Stimulated activated CD4-positive, alpha-beta T cell treated with anti-CD3 and anti-CD28 coated beads, Interleukin-4, amount 100 ng/mL, for 48 hours (primary cell): ENCODE measurements at regions not wholly inside any gene's neighbourhood (a gene's known extent, or its start where the extent isn't known, plus 50 kb on each side); places are given as distances from the start of the nearest gene placed in this dataset.

Experiments used
- DNase-seq, 2 donors: peaks; one replicate each; pipeline ENCODE4 v3.0.0-alpha.2; 2020; ENCODE audit warnings: low read depth in 2 of 2

- no peak for DNase-seq
Measured at GRCh38 chrY:8673896-8674295, 663.4 kb upstream of the TSPY4 start.

GRCh38 chrY:8677336-8677935 is 659.8 kb upstream of the TSPY4 start:
- DNase-seq = no peak

DNA sequence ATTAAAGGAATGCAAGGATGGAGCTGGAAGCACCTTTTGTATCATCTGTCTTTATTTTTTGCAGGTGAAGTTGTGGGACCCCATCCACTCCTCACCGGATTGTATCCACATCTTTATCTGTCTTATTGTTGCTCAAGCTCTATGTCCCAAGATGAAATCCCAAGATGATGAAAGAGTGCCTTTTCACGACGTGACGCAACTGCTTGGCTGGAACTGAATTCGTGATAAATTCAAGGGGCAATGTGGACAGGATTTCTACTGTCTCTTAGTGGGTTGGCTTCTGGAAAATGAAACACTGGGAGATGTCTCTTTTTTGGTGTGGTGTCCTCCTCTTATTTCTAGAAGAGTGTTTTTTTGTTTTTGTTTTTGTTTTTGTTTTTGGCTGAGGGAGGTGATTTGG is 650.1 kb upstream of the TSPY4 start:
- DNase-seq = no peak

GRCh38 chrY:8690901-8691685 is 646.2 kb upstream of the TSPY4 start:
- DNase-seq = no peak

DNA sequence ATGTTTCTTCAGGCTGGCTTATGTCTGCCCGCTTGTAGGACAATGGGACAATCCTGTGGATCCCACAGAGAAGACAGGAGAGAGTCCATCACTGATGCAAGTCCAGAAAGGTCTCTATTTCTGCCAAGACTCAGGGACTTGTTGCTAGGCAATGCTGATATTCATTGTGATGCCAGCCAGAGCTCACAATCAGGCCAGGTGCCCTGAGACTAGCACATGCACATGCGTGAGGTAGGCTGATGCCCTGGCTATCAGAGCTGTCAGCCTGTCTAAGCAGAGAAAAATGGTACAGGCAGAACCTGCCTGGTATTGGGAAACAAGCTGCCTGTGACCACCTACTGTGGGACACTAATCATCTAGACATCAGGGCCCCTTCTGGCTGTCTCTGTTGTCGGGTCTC is 638.7 kb upstream of the TSPY4 start:
- no peak for DNase-seq

GRCh38 chrY:8705636-8706300 is 631.5 kb upstream of the TSPY4 start:
- DNase-seq = no peak

DNA sequence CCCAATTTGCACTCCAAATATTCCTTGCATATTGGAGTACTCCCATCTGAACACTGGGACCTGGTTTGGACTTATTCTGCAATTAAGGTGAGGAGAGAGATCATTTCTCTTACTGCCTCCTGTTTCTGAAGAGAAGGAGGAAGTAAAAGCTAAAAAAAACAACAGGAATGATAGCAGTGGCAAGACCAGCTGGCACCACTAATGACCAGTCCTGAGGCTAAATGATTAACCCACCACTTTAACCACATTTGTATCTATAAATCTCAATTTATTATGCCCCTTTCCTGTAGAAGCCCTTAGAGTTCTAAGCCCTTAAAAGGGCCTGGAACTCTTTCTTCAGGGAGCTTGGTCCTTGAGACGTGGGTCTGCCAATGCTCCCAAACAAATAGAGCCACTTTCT is 625.0 kb upstream of the TSPY4 start:
- no peak for DNase-seq

DNA sequence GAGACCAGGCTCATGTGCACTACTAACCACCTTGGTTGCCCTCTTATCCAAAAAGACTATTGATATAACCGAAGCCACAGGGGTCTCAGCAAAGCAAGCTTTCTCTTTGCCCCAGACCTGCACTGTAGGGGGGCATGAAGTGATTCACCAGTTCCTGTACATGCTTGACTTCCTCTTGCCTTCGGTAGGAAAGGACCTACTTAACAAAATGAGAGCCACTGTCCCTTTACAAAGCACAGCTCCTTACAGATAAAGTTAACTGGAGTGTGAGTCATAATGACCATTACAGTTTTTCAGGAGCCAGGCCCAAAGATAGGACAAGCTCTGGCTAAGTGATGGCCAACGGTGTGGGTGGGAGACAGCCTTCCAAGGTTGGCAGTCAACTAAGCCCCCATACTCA is 622.0 kb upstream of the TSPY4 start:
- no peak for DNase-seq

DNA sequence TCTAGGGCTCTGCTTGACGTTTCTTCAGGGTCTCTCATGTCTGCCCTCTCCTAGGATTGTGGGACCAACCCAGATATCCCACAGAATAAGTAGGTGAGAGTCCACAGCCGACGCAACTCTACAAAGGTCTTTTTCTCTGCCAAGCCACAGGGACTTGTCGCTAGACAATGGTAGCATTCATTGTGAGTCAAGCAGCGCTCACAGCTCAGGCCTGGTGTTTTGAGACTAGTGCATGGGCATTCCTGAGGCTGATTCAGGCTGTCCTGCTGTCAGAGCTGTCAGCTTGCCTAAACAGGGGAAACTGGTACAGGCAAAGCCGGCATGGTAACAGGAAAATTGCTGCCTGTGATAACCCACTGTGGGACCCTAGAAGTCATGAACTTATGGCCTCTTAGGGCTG is 610.6 kb upstream of the TSPY4 start:
- no peak for DNase-seq

- no peak for DNase-seq
Measured at GRCh38 chrY:8729971-8730370, 607.3 kb upstream of the TSPY4 start.

DNA sequence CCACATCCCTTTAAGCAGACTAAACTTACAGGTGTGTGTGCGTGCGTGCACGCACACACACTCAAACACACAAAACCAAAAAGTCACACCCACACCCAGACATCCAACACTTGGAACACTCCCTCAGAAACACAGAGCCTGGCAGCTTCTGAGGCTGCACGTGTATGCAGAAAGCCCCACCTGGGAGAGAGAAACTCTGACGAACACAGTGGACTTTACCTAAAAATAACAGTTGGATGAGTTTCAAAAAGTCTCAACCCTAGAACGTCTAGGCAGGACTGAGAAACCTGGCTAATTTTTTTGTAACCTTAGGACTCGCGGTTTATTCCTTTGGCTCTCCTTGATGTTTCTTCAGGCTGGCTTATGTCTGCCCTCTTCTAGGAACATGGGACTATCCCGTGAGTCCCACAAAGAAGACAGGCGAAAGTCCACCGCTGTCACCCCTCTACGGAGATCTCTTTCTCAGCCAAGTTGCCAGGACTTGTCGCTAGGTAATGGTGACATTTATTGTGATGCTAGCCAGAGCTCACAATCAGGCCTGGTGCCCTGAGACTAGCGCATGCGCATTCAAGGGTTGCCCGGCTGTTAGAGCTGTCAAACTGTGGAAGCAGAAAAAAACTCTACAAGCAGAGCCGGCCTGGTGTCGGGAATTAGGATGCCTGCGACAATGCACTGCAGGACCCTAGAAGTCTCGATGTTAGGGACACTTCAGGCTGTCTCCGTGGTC is 595.8 kb upstream of the TSPY4 start:
- DNase-seq = no peak

DNA sequence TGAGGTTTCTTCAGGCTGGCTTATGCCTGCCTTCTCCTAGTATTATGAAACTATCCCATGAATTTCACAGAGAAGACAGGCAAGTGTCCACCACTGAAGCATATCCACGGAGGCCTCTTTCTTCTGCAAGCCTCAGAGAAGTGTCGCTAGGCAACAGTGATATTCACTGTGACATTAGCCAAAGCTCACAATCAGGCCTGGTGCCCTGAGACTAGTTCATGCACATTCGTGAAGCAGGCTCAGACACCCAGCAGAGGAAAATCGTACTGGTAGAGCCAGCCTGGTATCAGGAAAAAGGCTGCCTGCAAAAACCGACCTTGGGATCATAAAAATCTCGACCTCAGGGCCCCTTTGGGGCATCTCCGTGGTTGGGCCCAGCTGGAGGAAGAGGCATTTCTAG is 573.1 kb upstream of the TSPY4 start:
- no peak for DNase-seq

GRCh38 chrY:8781184-8781890 is 555.9 kb upstream of the TSPY4 start:
- DNase-seq = no peak

- DNase-seq = no peak
Measured at GRCh38 chrY:8794561-8794960, 542.7 kb upstream of the TSPY4 start.

DNA sequence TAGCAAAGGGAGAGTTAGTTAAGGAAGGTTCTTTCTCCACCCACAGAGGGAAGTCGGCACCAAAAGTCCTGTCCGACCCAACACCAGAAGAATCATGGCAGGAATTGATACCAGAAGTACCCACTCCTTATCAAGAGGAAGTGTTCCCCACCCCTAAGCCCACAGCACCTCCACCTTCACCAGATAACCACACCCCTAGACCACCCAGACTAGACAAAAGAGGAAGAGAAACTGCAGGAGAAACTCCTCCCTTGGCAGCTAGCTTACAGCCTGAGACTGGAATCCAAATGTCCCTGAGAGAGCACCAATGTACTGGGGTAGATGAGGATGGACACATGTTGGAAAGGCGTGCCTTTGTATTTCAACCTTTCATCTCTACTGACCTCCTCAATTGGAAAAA is 532.9 kb upstream of the TSPY4 start:
- DNase-seq = no peak

- DNase-seq = no peak
Measured at GRCh38 chrY:8807648-8808408, 529.4 kb upstream of the TSPY4 start.

- no peak for DNase-seq
Measured at GRCh38 chrY:8808611-8809010, 528.7 kb upstream of the TSPY4 start.

- DNase-seq = no peak
Measured at GRCh38 chrY:8809076-8809475, 528.2 kb upstream of the TSPY4 start.

- no peak for DNase-seq
Measured at GRCh38 chrY:8814143-8814542, 523.1 kb upstream of the TSPY4 start.

- DNase-seq = no peak
Measured at GRCh38 chrY:8815616-8816015, 521.6 kb upstream of the TSPY4 start.

GRCh38 chrY:8820032-8820431 is 517.2 kb upstream of the TSPY4 start:
- DNase-seq = no peak
